ENCODE measurements at regions not wholly inside any gene's neighbourhood (a gene's known extent, or its start where the extent isn't known, plus 50 kb on each side); places are given as distances from the start of the nearest gene placed in this dataset.

- no peak overlapping the region for H2BK120ac ChIP-seq (ENCODE audit: low read depth, low read length, poor library complexity, severe bottlenecking)
- H3K4ac ChIP-seq (ENCODE audit: low read depth, low read length) = no peak overlapping the region
- H4K20me1 ChIP-seq (ENCODE audit: control insufficient read depth, insufficient read depth, insufficient read length) = no peaks in the 10 kb centered on the region
- no peak overlapping the region for H4K5ac ChIP-seq (ENCODE audit: insufficient read length, low read depth, low read length)
- TF ChIP-seq CTCF (conservative IDR thresholded peaks at IDR 0.05) = no peak
- H2AK5ac ChIP-seq (ENCODE audit: insufficient read length, low read length) = no peak overlapping the region
- no peak overlapping the region for H2BK12ac ChIP-seq (ENCODE audit: insufficient read length, low read depth, low read length)
- H3K4me1 Mint-ChIP-seq = peaks cover 0 to 2% of the 10 kb centered on the region in 2 experiments; a peak in 1 of 4 replicates
- no peak overlapping the region for H3K56ac ChIP-seq (ENCODE audit: insufficient read length, low read depth, low read length)
- H3K23ac ChIP-seq (ENCODE audit: insufficient read length, low read depth, low read length) = no peak overlapping the region
- no peaks in the 10 kb centered on the region; a peak in 4 of 7 replicates for H3K36me3 Mint-ChIP-seq (ENCODE audit: insufficient read depth in 1 of 3, low read depth in 3 of 3)
- no peak overlapping the region for H3K14ac ChIP-seq (ENCODE audit: insufficient read depth, low read length)
- H2BK5ac ChIP-seq (ENCODE audit: insufficient read length, low read length) = no peak overlapping the region
- DNase-seq = no peak
- no CpG with 5 or more reads among the region's 1 CpG for WGBS (ENCODE audit: extremely low coverage, insufficient read length, low lambda C conversion rate)
- peaks cover 68 to 72% of the 10 kb centered on the region in 2 experiments for H3K9me3 Mint-ChIP-seq
- H2BK15ac ChIP-seq (ENCODE audit: low read depth, low read length) = no peak overlapping the region
- no peak overlapping the region for H4K91ac ChIP-seq (ENCODE audit: insufficient read length, low read depth, low read length)
- no peak overlapping the region for H3K27ac ChIP-seq (ENCODE audit: insufficient read length, low read depth, low read length)
- no peaks in the 10 kb centered on the region for H3K27me3 Mint-ChIP-seq (ENCODE audit: low read depth)
- H3K79me1 ChIP-seq (ENCODE audit: insufficient read depth, low read depth, low read length, poor library complexity, severe bottlenecking) = no peaks in the 10 kb centered on the region
- no peak overlapping the region for H3K4me2 ChIP-seq (ENCODE audit: insufficient read depth, insufficient read length, low read length)
- H2AFZ ChIP-seq (ENCODE audit: low read length) = no peak overlapping the region
- no peak overlapping the region for H3K9ac ChIP-seq (ENCODE audit: extremely low read depth, insufficient read length, low read length)
- no peaks in the 10 kb centered on the region for H3K4me1 ChIP-seq (ENCODE audit: insufficient read depth, low read length)
- no peak overlapping the region for H3K27ac Mint-ChIP-seq
- H3K4me3 Mint-ChIP-seq = no peak overlapping the region
- H3K27me3 ChIP-seq (ENCODE audit: insufficient read depth, low read length) = no peaks in the 10 kb centered on the region
- H3K79me2 ChIP-seq (ENCODE audit: insufficient read depth, low read length) = no peaks in the 10 kb centered on the region
- H3T11ph ChIP-seq (ENCODE audit: low read length) = no peak overlapping the region
- no peak overlapping the region for H4K8ac ChIP-seq (replicated peaks; ENCODE audit: insufficient read length, low read depth, low read length)
- H3K9me3 ChIP-seq (ENCODE audit: control insufficient read depth, low read depth, low read length) = no peaks in the 10 kb centered on the region
- no peaks in the 10 kb centered on the region for H3K23me2 ChIP-seq (ENCODE audit: insufficient read length, low read depth, low read length, poor library complexity, severe bottlenecking)
- H2BK20ac ChIP-seq (ENCODE audit: low read depth, low read length, poor library complexity, severe bottlenecking) = no peak overlapping the region
- no peak overlapping the region for H3K18ac ChIP-seq (ENCODE audit: insufficient read length, low read depth, low read length)
Observed at GRCh38 chrX:45320191-45320590, 119.5 kb upstream of the DIPK2B start.
